WTC11 (cell line): ENCODE measurements at regions not wholly inside any gene's neighbourhood (a gene's known extent, or its start where the extent isn't known, plus 50 kb on each side); places are given as distances from the start of the nearest gene placed in this dataset.

Experiments used
- ATAC-seq: fragments of 200-7000 bp; cut with Tn5 transposase; 2 replicates; pipeline ENCODE4 v1.10.0; 2021; ENCODE audit warnings: mild to moderate bottlenecking, moderate library complexity
- CTCF ChIA-PET: fragments of 300-600 bp; sonication (Branson Sonifier 250); formaldehyde crosslinking; loops from one replicate; lab custom pipeline; 2021; ENCODE audit warnings: antibody characterized with exemption; lab: Charles Lee
- POLR2A ChIA-PET: fragments of 350-600 bp; sonication (Branson Sonifier 250); formaldehyde crosslinking; loops from one replicate; lab custom pipeline; 2021; ENCODE audit warnings: antibody characterized with exemption; lab: Charles Lee
- DNase-seq: peaks from one replicate; pipeline ENCODE4 v3.0.0; 2021; ENCODE audit warnings: low spot score
- H3K27ac Mint-ChIP-seq: 2 replicates; pipeline ENCODE4 v1.8.0; 2021; ENCODE audit warnings: mixed read lengths
- H3K27me3 Mint-ChIP-seq: 2 replicates; pipeline ENCODE4 v1.8.0; 2021; ENCODE audit warnings: low read depth, mild to moderate bottlenecking, moderate library complexity, mixed read lengths
- H3K36me3 Mint-ChIP-seq: 2 replicates; pipeline ENCODE4 v1.8.0; 2021; ENCODE audit warnings: mixed read lengths
- H3K4me1 Mint-ChIP-seq: 2 replicates; pipeline ENCODE4 v1.8.0; 2022; ENCODE audit warnings: mixed read lengths
- H3K4me3 Mint-ChIP-seq: 2 replicates; pipeline ENCODE4 v1.8.0; 2021; ENCODE audit warnings: mild to moderate bottlenecking, moderate library complexity, mixed read lengths
- H3K9me3 Mint-ChIP-seq: 2 replicates; pipeline ENCODE4 v1.8.0; 2021; ENCODE audit warnings: mixed read lengths
- ARID4B ChIP-seq: sonication (generic); formaldehyde crosslinking; IDR thresholded peaks from 2 replicates; pipeline ENCODE4 v1.8.0; 2023; ENCODE audit warnings: missing genetic modification reagents, mild to moderate bottlenecking, borderline replicate concordance
- E2F1 ChIP-seq: sonication (generic); formaldehyde crosslinking; IDR thresholded peaks from 2 replicates; pipeline ENCODE4 v1.8.0; 2022; ENCODE audit warnings: mild to moderate bottlenecking, missing genetic modification reagents
- E2F4 ChIP-seq: sonication (generic); formaldehyde crosslinking; IDR thresholded peaks from 2 replicates; pipeline ENCODE4 v1.8.1; 2022; ENCODE audit warnings: low read depth, mild to moderate bottlenecking, moderate library complexity, missing genetic modification reagents, borderline replicate concordance
- ESRRA ChIP-seq: sonication (generic); formaldehyde crosslinking; IDR thresholded peaks from 2 replicates; pipeline ENCODE4 v1.8.1; 2022; ENCODE audit warnings: mild to moderate bottlenecking, missing genetic modification reagents, borderline replicate concordance
- FOXJ3 ChIP-seq: sonication (generic); formaldehyde crosslinking; IDR thresholded peaks from 2 replicates; pipeline ENCODE4 v1.9.0; 2021; ENCODE audit warnings: missing genetic modification reagents, mild to moderate bottlenecking, borderline replicate concordance
- FOXP4 ChIP-seq: sonication (generic); formaldehyde crosslinking; IDR thresholded peaks from 2 replicates; pipeline ENCODE4 v1.8.0; 2022; ENCODE audit warnings: mild to moderate bottlenecking, missing genetic modification reagents
- GTF2I ChIP-seq: fragments of 250-450 bp; sonication (Bioruptor Pico); conservative IDR thresholded peaks from 2 replicates; pipeline ENCODE4 v1.4.0; 2021; ENCODE audit warnings: mild to moderate bottlenecking
- JUN ChIP-seq: sonication (generic); formaldehyde crosslinking; IDR thresholded peaks from 2 replicates; pipeline ENCODE4 v1.8.0; 2023; ENCODE audit warnings: mild to moderate bottlenecking, missing genetic modification reagents
- MLX ChIP-seq: sonication (generic); formaldehyde crosslinking; IDR thresholded peaks from 2 replicates; pipeline ENCODE4 v1.8.1; 2023; ENCODE audit warnings: mild to moderate bottlenecking, missing genetic modification reagents, moderate library complexity
- NFATC4 ChIP-seq: fragments of 250-450 bp; sonication (Bioruptor Pico); IDR thresholded peaks from 2 replicates; pipeline ENCODE4 v1.9.0; 2021; ENCODE audit warnings: mild to moderate bottlenecking
- SOX15 ChIP-seq: fragments of 250-450 bp; sonication (Bioruptor Pico); IDR thresholded peaks from 2 replicates; pipeline ENCODE4 v1.9.0; 2021; ENCODE audit warnings: mild to moderate bottlenecking
- TP53 ChIP-seq: sonication (generic); formaldehyde crosslinking; IDR thresholded peaks from 2 replicates; pipeline ENCODE4 v1.8.1; 2023; ENCODE audit warnings: mild to moderate bottlenecking, missing genetic modification reagents
- USF1 ChIP-seq: sonication (generic); formaldehyde crosslinking; IDR thresholded peaks from 2 replicates; pipeline ENCODE4 v1.8.0; 2022; ENCODE audit warnings: mild to moderate bottlenecking, missing genetic modification reagents
- USF2 ChIP-seq: sonication (generic); formaldehyde crosslinking; IDR thresholded peaks from 2 replicates; pipeline ENCODE4 v1.8.1; 2023; ENCODE audit warnings: mild to moderate bottlenecking, missing genetic modification reagents, moderate library complexity
- ZBTB43 ChIP-seq: sonication (generic); formaldehyde crosslinking; IDR thresholded peaks from 2 replicates; pipeline ENCODE4 v1.8.1; 2023; ENCODE audit warnings: mild to moderate bottlenecking, missing genetic modification reagents
- ZMAT4 ChIP-seq: fragments of 250-450 bp; sonication (Bioruptor Pico); IDR thresholded peaks from 2 replicates; pipeline ENCODE4 v1.9.0; 2021; ENCODE audit warnings: mild to moderate bottlenecking
- ZNF121 ChIP-seq: sonication (generic); formaldehyde crosslinking; IDR thresholded peaks from 2 replicates; pipeline ENCODE4 v1.8.0; 2023; ENCODE audit warnings: missing genetic modification reagents
- ZNF138 ChIP-seq: sonication (generic); formaldehyde crosslinking; conservative IDR thresholded peaks from 2 replicates; pipeline ENCODE4 v1.8.1; 2022; ENCODE audit warnings: mild to moderate bottlenecking, moderate library complexity, missing genetic modification reagents
- ZNF396 ChIP-seq: fragments of 250-450 bp; sonication (Bioruptor Pico); IDR thresholded peaks from 2 replicates; pipeline ENCODE4 v1.8.0; 2021; ENCODE audit warnings: mild to moderate bottlenecking, moderate library complexity, borderline replicate concordance

- TF ChIP-seq USF2 (CRISPR knock-in tag) = no peak
- TF ChIP-seq, all 79 proteins: peak for 0
Measured at GRCh38 chr4:71945791-71946190, 86.0 kb upstream of the NPFFR2 start (continued).

- ChIA-PET POLR2A (no interaction called here), CTCF (no interaction called here)
- H3K9me3 Mint-ChIP-seq = peaks cover 26% of the 10 kb centered on the region
- H3K4me1 Mint-ChIP-seq = no peaks in the 10 kb centered on the region
- TF ChIP-seq FOXP4 (CRISPR knock-in tag) (no peak), GTF2I (CRISPR knock-in tag) (no peak), ZNF396 (CRISPR knock-in tag) (no peak), ZNF121 (CRISPR knock-in tag) (no peak), USF1 (no peak), SOX15 (CRISPR knock-in tag) (no peak), FOXJ3 (CRISPR knock-in tag) (no peak), E2F4 (no peak), TP53 (no peak)
- peaks cover 16% of the 10 kb centered on the region for H3K36me3 Mint-ChIP-seq
- no peak for DNase-seq
- no peak overlapping the region for H3K27ac Mint-ChIP-seq
- H3K4me3 Mint-ChIP-seq = no peak overlapping the region
- H3K27me3 Mint-ChIP-seq = no peaks in the 10 kb centered on the region
- ATAC-seq = no peak
Measured at GRCh38 chr4:71958978-71959377, 72.8 kb upstream of the NPFFR2 start.

GRCh38 chr4:71962622-71963264 is 69.1 kb upstream of the NPFFR2 start:
- DNase-seq = no peak
- no peak for ATAC-seq
- no peak for TF ChIP-seq ZNF121 (CRISPR knock-in tag)
- no peak for TF ChIP-seq E2F1
- no peak for TF ChIP-seq JUN (CRISPR knock-in tag)
- no peak for TF ChIP-seq MLX (CRISPR knock-in tag)
- TF ChIP-seq ZNF138 (CRISPR knock-in tag) = no peak
- no peak for TF ChIP-seq ESRRA (CRISPR knock-in tag)
- TF ChIP-seq ARID4B (CRISPR knock-in tag) = no peak
- TF ChIP-seq ZBTB43 (CRISPR knock-in tag) = no peak
- no peak for TF ChIP-seq ZMAT4 (CRISPR knock-in tag)
- TF ChIP-seq USF2 (CRISPR knock-in tag) = no peak
- TF ChIP-seq NFATC4 (CRISPR knock-in tag) = no peak
- TF ChIP-seq, all 79 proteins: peak for 0
- Mint-ChIP-seq H3K27ac (no peak overlapping the region), H3K9me3 (peaks cover 2% of the 10 kb centered on the region), H3K36me3 (peaks cover 1% of the 10 kb centered on the region), H3K4me3 (no peak overlapping the region), H3K27me3 (no peaks in the 10 kb centered on the region), H3K4me1 (no peaks in the 10 kb centered on the region)
- ChIA-PET CTCF (no interaction called here), POLR2A (no interaction called here)
